ENCODE measurements at regions not wholly inside any gene's neighbourhood (a gene's known extent, or its start where the extent isn't known, plus 50 kb on each side); places are given as distances from the start of the nearest gene placed in this dataset.
"Not testable (repeated sequence)": the region's sequence is repeated elsewhere in the genome, so short reads cannot be mapped to it uniquely, and the experiment has no call there.

DNA sequence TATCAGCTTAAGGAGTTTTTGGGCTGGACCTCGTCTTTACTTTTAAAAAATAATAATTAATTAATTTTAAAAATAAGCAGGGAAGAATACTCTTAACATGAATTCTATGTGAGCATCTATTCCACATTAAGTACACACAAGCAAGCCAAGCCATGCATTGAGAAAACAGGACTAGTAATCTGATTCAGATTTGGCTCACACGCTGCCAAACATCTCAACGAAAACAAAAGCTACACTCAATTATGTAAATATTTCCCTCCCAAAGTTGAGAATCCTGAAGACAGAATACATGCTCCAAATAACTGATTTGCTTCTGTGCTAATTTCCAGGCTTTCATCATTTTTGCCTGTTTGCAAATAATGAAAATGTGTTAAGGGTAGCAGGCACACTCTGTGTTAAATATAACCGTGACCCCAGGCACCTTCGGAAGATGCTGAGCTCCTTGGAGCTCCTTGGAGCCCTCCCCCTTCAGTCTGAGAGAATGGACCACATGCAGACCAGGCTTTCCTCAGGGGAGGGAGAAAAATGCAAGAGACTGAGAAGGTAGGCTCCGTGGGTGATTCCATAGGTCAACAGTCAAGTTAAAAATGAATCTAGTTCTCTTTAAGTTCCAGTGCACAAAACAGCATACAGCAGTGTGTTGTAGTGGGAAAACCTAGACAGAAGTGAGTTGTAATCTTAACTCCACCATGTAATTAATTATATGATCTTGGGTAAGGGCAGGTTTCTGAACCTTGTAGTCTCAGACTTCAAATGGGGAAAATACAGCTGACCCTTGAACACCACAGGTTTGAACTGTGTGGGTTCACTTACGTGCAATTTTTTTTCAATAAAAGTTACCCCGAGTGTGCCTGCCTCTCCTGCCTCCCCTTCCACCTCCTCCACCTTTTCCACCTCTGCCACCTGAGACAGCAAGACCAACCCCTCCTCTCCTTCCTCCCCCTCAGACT is 161.3 kb upstream of the RREB1 start:
- DNase-seq (ENCODE audit: low read depth), result no peak

DNA sequence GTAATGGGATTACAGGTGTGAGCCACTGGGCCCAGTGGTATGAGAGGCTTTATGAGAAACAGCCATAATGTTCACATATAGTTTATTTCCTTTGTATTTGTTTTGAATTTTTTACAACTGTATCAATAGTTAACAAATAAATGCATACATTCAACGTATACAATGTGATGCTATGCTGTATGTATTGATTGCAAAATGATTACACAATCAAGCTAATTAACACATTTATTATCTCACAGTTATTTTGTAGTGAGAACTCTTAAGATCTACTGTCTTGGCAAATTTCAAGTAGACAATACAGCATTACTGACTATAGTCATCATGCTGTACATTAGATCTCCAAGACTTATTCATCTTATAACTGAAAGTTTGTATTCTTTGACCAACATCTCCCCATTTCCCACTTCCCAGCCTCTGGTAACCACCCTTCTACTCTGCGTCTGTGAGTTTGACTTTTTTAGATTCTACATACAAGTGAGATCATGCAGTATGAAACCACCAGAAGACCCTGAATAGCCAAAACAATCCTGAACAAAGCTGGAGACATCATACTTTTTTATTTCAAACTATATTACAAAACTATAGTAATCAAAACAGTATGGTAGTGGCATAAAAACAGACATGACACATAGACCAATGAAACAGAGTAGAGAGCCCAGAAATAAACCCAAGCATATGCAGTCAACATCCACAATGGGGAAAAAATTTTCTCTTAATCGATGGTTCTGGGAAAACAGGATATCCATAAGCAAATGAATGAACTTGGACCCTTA is 157.2 kb upstream of the RREB1 start:
- no peak for DNase-seq (ENCODE audit: low read depth)

DNA sequence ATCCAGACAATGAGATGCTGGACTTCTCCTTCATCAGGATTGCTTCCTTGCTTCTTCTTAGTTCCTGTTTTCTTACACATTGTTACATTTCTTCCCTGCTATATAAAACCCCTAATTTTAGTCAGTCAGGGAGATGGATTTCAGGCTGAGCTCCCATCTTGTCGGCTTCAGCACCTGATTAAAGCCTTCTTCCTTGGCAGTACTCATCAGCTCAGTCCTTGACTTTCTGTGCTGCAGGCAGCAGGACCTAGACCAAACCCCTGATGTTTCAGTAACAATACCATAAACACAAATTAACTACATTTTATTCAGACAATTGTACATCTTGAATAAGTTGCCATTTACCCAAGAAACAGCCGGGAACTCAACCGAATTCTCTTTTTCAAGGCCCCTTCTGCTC is 156.4 kb upstream of the RREB1 start:
- DNase-seq (ENCODE audit: low read depth), result no peak

- DNase-seq (ENCODE audit: low read depth), result no peak
These were observed 155.3 kb upstream of the RREB1 start for GRCh38 chr6:6952484-6952883.

DNA sequence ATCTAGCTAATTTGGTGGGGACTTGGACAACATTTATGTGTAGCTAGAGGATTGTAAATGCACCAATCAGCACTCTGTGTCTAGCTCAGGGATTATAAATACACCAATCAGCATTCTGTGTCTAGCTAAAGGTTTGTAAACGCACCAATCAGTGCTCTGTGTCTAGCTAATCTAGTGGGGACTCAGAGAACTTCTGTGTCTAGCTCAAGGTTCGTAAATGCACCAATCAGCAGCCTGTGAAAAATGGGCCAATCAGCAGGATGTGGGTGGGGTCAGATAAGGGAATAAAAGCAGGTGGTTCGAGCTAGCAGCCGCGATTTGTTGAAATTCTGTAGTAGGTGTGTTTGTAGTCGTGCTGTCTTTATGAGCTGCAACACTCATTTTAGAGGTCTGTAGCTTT is 154.8 kb upstream of the RREB1 start:
- not testable (repeated sequence) for DNase-seq (ENCODE audit: low read depth)

DNA sequence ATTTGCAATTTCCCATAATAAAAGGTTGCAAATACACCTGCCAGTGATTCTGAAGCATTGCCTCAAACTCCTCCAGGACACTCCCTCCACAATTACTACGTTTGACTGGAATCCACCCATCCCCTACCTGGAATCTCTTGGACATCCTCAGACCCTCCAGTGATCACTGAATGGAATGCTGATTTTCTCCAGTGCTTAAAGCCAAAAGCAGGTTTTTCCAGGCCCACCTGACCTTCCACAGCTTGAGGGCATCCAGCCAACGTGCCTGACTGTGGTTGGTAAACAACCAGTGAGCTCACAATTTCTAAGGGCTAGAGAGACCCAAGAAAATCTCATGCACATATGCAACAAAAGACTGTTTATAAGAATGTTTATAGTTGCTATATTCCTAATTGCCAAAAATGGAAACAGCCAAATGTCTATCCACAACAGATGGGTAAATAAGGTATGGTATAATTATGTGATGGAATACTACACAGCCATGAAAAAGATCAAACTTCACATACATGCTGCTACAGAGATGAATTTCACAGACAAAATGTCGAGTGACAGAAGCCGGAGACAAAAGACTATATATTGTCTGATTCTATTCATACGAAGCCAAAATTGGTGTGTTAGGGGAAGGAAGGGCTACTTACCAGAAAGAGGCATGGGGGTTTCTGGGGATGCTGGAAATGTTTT is 147.1 kb upstream of the RREB1 start:
- DNase-seq (ENCODE audit: low read depth), result no peak

DNA sequence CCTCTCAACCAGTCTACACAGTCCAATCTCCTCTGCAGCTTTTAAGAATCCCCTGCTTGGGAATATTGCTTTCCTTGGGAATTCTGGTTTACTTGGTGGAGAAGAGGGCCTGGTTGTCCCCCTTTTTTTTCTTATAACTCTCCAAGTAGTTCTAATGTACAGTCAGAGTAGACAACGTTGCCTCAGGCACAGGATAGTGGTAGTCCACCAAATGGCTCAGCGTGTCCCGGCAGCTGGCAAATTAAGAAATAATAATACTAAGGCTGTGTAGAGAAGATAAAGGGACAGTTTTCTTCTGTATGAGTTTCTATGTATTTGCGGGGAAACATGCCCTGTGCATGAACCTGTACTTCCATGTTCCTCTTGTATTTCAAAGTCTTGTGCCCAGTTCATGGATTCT is 145.7 kb upstream of the RREB1 start:
- DNase-seq (ENCODE audit: low read depth), result no peak

- no peak for DNase-seq (ENCODE audit: low read depth)
These were observed 145.1 kb upstream of the RREB1 start for GRCh38 chr6:6962699-6963098.

DNA sequence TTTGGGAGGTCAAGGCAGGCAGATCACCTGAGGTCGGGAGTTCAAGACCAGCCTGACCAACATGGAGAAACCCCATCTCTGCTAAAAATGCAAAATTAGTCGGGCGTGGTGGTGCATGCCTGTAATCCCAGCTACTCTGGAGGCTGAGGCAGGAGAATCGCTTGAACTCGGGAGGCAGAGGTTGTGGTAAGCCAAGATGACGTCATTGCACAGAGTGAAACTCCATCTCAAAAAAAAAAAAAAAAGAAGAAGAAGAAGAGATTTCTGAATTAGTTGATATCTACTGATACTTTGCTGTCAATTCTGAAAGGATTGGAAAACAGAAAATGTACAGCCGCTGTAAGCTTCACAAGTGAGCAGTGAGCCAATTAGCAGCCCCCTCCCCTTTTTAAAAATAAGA is 144.4 kb upstream of the RREB1 start:
- not testable (repeated sequence) for DNase-seq (ENCODE audit: low read depth)

- DNase-seq (ENCODE audit: low read depth), result no peak
These were observed 143.1 kb upstream of the RREB1 start for GRCh38 chr6:6964675-6965074.

DNA sequence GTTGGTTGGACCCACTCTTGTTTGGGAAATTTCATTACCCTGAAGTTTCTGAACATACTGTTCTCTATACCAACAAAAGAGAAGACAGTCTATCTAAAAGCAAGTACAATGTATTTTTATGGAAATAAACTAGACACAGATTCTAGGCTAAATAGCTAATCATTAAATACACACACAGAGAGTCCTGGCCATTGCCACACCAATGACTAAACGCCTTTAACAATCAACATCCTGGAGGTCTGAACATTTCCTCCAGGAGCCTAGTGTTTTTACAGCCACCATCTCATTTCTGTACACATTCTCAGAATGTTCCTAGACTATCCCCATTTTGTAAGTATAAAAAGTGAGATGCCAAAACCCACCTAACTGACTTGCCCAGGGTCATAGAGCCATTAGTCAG is 141.6 kb upstream of the RREB1 start:
- DNase-seq (ENCODE audit: low read depth), result no peak

GRCh38 chr6:6966569-6966968 is 141.2 kb upstream of the RREB1 start:
- DNase-seq (ENCODE audit: low read depth), result no peak

- no peak for DNase-seq (ENCODE audit: low read depth)
These were observed 139.4 kb upstream of the RREB1 start for GRCh38 chr6:6968357-6968730.

DNA sequence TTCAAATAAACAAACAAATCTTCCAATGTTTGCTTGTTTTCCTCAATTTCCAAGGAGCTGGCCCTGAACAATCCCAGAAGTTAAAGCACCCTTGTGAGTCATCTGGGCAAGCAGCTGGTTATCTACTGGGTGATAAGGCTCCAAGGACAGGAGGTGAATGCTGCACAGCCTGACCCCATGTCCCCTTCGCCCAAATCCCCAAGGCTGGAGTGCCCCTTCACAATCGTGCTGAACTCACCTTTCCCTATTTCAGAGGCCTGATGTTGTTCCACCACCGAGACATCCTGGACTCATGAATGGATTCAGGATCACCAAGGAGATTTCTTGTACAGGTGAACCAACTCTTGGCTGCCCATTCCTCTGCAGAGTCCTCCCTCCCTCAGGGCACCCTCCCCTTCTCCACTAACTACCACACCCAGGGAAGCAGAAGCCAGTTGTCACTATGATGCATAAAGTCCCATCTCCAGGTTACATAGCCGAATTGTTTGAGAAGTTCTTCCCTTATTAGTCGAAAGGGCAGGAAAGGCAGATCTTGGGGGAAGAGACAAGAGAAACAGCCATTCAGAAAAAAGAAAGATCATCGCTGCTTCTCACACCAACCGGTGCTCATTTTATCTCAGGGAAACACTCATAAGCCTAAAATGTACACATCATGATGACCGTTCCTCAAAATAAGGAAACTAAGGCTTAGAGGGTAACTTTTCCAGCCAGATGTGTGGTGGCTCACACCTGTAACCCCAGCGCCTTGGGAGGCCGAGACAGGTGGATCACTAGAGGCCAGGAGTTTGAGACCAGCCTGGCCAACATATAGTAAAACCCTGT is 138.8 kb upstream of the RREB1 start:
- no peak for DNase-seq (ENCODE audit: low read depth)

DNA sequence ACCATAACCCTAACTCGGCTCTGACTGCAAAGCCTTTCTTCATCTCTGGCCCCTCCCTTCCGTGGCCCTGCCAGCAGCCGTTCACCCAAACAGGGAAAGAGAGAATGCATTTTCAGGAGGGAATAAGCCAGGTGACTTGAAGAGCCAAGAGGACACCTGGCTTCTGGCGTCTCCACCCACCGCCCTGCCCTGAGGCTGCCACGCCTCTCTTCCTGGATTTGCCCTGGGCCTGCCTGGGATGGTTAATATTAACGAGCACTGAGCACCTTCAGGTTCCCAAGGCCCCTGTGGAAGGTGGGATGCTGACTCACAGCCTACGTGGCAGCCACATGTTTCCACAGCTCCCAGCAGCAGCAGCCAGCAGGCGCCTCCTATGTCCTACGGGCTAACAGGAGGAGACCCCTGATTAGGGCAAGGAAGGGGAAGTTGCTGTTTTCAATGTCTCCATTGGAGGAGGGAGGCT is 138.0 kb upstream of the RREB1 start:
- no peak for DNase-seq (ENCODE audit: low read depth)

- no peak for DNase-seq (ENCODE audit: low read depth)
These were observed 136.9 kb upstream of the RREB1 start for GRCh38 chr6:6970851-6971250.

DNA sequence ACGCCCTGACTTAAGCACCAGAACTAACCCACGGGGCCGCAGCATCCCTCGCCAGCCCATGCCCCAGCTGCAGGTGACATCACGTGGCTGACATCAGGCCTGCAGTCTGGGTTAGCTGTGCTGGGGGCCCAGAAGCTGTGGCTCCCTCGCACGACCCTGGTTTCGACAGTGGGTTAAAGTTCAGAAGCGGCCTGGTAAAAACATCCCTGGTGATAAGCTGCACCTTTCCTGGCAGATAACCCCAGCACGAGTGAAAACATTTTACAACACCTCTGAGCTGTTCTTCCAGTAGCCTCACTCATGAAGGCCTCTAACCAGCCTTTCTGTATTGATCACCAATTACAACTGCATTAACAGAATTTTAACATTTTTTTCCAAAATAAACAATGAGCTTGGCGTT is 136.4 kb upstream of the RREB1 start:
- DNase-seq (ENCODE audit: low read depth), result no peak

DNA sequence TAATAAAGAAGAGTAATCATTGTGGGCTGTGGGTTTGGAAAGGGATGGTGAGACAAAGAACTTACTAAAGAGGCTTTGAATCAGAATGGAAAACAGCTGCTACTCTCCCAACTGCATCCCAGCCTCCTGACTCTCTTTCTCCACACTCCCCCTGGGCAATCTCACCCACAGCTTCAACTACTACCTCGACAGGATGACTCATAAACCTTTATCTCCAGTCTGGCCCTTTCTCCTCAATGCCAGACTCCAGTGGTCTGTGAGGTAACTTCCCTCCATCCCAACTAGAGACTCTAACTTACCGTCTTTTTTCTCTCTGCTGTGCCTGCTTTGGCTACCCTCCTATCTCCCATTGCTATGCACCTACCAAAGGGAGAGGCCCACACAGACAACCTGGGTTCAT is 135.3 kb upstream of the RREB1 start:
- DNase-seq (ENCODE audit: low read depth), result no peak

GRCh38 chr6:6973721-6974120 is 134.0 kb upstream of the RREB1 start:
- no peak for DNase-seq (ENCODE audit: low read depth)

- DNase-seq (ENCODE audit: low read depth), result no peak
These were observed 132.2 kb upstream of the RREB1 start for GRCh38 chr6:6975459-6976111.

- no peak for DNase-seq (ENCODE audit: low read depth)
These were observed 131.6 kb upstream of the RREB1 start for GRCh38 chr6:6976193-6976592.

Data from stimulated activated CD8-positive, alpha-beta memory T cell treated with anti-CD3 and anti-CD28 coated beads, Interleukin-12 subunit alpha, Interleukin-12 subunit beta, amount 100 ng/mL, for 4 hours (primary cell).